DND-41 (cell line): ENCODE measurements at regions not wholly inside any gene's neighbourhood (a gene's known extent, or its start where the extent isn't known, plus 50 kb on each side); places are given as distances from the start of the nearest gene placed in this dataset.

Experiments
- CTCF ChIP-seq: IDR thresholded peaks from 2 replicates; pipeline ENCODE4 v1.5.1; 2012; ENCODE audit warnings: borderline replicate concordance, low read length, moderate library complexity, mild to moderate bottlenecking; ENCODE audit not compliant: poor library complexity, severe bottlenecking; ENCODE audit errors: extremely low read depth
- EZH2 ChIP-seq: IDR thresholded peaks from 3 replicates; pipeline ENCODE4 v1.6.1; 2012; ENCODE audit warnings: borderline replicate concordance, low read depth, mild to moderate bottlenecking, moderate library complexity, low read length, inconsistent platforms; ENCODE audit not compliant: severe bottlenecking

- TF ChIP-seq CTCF (no peak), EZH2 (no peak)
Measured at GRCh38 chr2:149814049-149814448, 226.5 kb upstream of the MMADHC start.
